ENCODE measurements at regions not wholly inside any gene's neighbourhood (a gene's known extent, or its start where the extent isn't known, plus 50 kb on each side); places are given as distances from the start of the nearest gene placed in this dataset.

- Histone ChIP-seq H3K4me1 (ENCODE audit: control insufficient read depth, insufficient read depth, low read length) (no peaks in the 10 kb centered on the region), H3K4me3 (ENCODE audit: low read length) (no peak overlapping the region), H3K27me3 (ENCODE audit: control insufficient read depth, insufficient read depth, low read length, poor library complexity, severe bottlenecking) (no peaks in the 10 kb centered on the region), H3K36me3 (ENCODE audit: control insufficient read depth, insufficient read depth, low read length) (no peaks in the 10 kb centered on the region), H3K9me3 (ENCODE audit: control insufficient read depth, low read length) (no peaks in the 10 kb centered on the region), H3K27ac (ENCODE audit: low read depth, low read length) (no peak overlapping the region), H3K9ac (ENCODE audit: extremely low read depth, low read length, poor library complexity, severe bottlenecking) (no peak overlapping the region)
- 90 to 96% methylated on average over 2 to 3 of the region's 3 CpGs for WGBS, 2 experiments (ENCODE audit: insufficient coverage in 1 of 2, insufficient read length in 1 of 2)
- Mint-ChIP-seq H3K36me3 (ENCODE audit: low read depth) (no peaks in the 10 kb centered on the region), H3K27ac (no peak overlapping the region), H3K27me3 (ENCODE audit: insufficient read depth) (no peaks in the 10 kb centered on the region), H3K4me3 (no peak overlapping the region), H3K4me1 (no peaks in the 10 kb centered on the region), H3K9me3 (no peaks in the 10 kb centered on the region)
- TF ChIP-seq CTCF (conservative IDR thresholded peaks at IDR 0.05) = no peak
- DNase-seq = no peak
Measured at GRCh38 chr18:61189376-61189775, 143.9 kb upstream of the CDH20 start.

- H3K27ac ChIP-seq (ENCODE audit: low read depth, low read length) = no peak overlapping the region
- H3K4me1 Mint-ChIP-seq = no peaks in the 10 kb centered on the region
Measured at GRCh38 chr18:61194726-61195125, 138.5 kb upstream of the CDH20 start.

GRCh38 chr18:61196750-61197149 is 136.5 kb upstream of the CDH20 start:
- WGBS, 2 experiments (ENCODE audit: insufficient coverage in 1 of 2, insufficient read length in 1 of 2) = 94 to 100% methylated on average over 3 to 4 of the region's 4 CpGs
- no peaks in the 10 kb centered on the region for H3K9me3 Mint-ChIP-seq
- H3K9me3 ChIP-seq (ENCODE audit: control insufficient read depth, low read length) = no peaks in the 10 kb centered on the region
- H3K4me1 ChIP-seq (ENCODE audit: control insufficient read depth, insufficient read depth, low read length) = no peaks in the 10 kb centered on the region
- no peak overlapping the region for H3K27ac Mint-ChIP-seq
- no peaks in the 10 kb centered on the region for H3K4me1 Mint-ChIP-seq
- peaks cover 4% of the 10 kb centered on the region for H3K27me3 Mint-ChIP-seq (ENCODE audit: insufficient read depth)
- no peak for TF ChIP-seq CTCF (conservative IDR thresholded peaks at IDR 0.05)
- H3K36me3 ChIP-seq (ENCODE audit: control insufficient read depth, insufficient read depth, low read length) = no peaks in the 10 kb centered on the region
- no peak overlapping the region for H3K27ac ChIP-seq (ENCODE audit: low read depth, low read length)
- no peak overlapping the region for H3K4me3 Mint-ChIP-seq
- H3K27me3 ChIP-seq (ENCODE audit: control insufficient read depth, insufficient read depth, low read length, poor library complexity, severe bottlenecking) = no peaks in the 10 kb centered on the region
- no peak for DNase-seq
- H3K9ac ChIP-seq (ENCODE audit: extremely low read depth, low read length, poor library complexity, severe bottlenecking) = no peak overlapping the region
- no peak overlapping the region for H3K4me3 ChIP-seq (ENCODE audit: low read length)
- no peaks in the 10 kb centered on the region for H3K36me3 Mint-ChIP-seq (ENCODE audit: low read depth)

More at GRCh38 chr18:61194726-61195125, 138.5 kb upstream of the CDH20 start:
- H3K36me3 Mint-ChIP-seq (ENCODE audit: low read depth) = no peaks in the 10 kb centered on the region
- no peak overlapping the region for H3K27ac Mint-ChIP-seq
- Histone ChIP-seq H3K9me3 (ENCODE audit: control insufficient read depth, low read length) (no peaks in the 10 kb centered on the region), H3K36me3 (ENCODE audit: control insufficient read depth, insufficient read depth, low read length) (no peaks in the 10 kb centered on the region), H3K4me1 (ENCODE audit: control insufficient read depth, insufficient read depth, low read length) (no peaks in the 10 kb centered on the region), H3K27me3 (ENCODE audit: control insufficient read depth, insufficient read depth, low read length, poor library complexity, severe bottlenecking) (no peaks in the 10 kb centered on the region), H3K4me3 (ENCODE audit: low read length) (no peak overlapping the region), H3K9ac (ENCODE audit: extremely low read depth, low read length, poor library complexity, severe bottlenecking) (no peak overlapping the region)
- no peak for DNase-seq
- TF ChIP-seq CTCF (conservative IDR thresholded peaks at IDR 0.05) = no peak
- no peak overlapping the region for H3K4me3 Mint-ChIP-seq
- 89 to 100% methylated on average over 4 of the region's 4 CpGs for WGBS, 2 experiments (ENCODE audit: insufficient coverage in 1 of 2, insufficient read length in 1 of 2)
- H3K9me3 Mint-ChIP-seq = no peaks in the 10 kb centered on the region
- H3K27me3 Mint-ChIP-seq (ENCODE audit: insufficient read depth) = peaks cover 4% of the 10 kb centered on the region
